Mesendoderm (in vitro differentiated cells): ENCODE measurements at regions not wholly inside any gene's neighbourhood (a gene's known extent, or its start where the extent isn't known, plus 50 kb on each side); places are given as distances from the start of the nearest gene placed in this dataset.
A peak's percentile ranks its signal among the peaks of the same experiment; 100 is the strongest.

Experiments used
- DNase-seq: peaks from one replicate; pipeline ENCODE4 v3.0.0; 2013
- H2AK5ac ChIP-seq: 2 replicates; pipeline ENCODE4 v1.6.1; 2013; ENCODE audit warnings: low read length, inconsistent platforms
- H2BK120ac ChIP-seq: 2 replicates; pipeline ENCODE4 v1.6.1; 2013; ENCODE audit warnings: low read depth, mild to moderate bottlenecking, low read length, moderate library complexity, mixed read lengths
- H2BK15ac ChIP-seq: replicated peaks from 2 replicates; pipeline ENCODE4 v1.6.1; 2013; ENCODE audit warnings: low read depth, mild to moderate bottlenecking, moderate library complexity
- H2BK5ac ChIP-seq: 2 replicates; pipeline ENCODE4 v1.6.1; 2013; ENCODE audit warnings: low read length, inconsistent platforms
- H3K18ac ChIP-seq: 2 replicates; pipeline ENCODE4 v1.6.1; 2013; ENCODE audit warnings: mild to moderate bottlenecking, low read length, mixed read lengths
- H3K23ac ChIP-seq: one replicate; pipeline ENCODE4 v1.6.1; 2013; ENCODE audit warnings: low read length
- H3K27ac ChIP-seq: 2 replicates; pipeline ENCODE4 v1.5.1; 2013; ENCODE audit warnings: low read depth, mild to moderate bottlenecking, inconsistent platforms, low read length, moderate library complexity
- H3K27me3 ChIP-seq: 2 replicates; pipeline ENCODE4 v1.6.1; 2013; ENCODE audit warnings: low read length, control low read depth, mild to moderate bottlenecking, inconsistent platforms; ENCODE audit not compliant: insufficient read depth, poor library complexity
- H3K36me3 ChIP-seq: 2 replicates; pipeline ENCODE4 v1.6.1; 2013; ENCODE audit warnings: low read length, inconsistent platforms; ENCODE audit not compliant: control insufficient read depth, insufficient read depth
- H3K4ac ChIP-seq: one replicate; pipeline ENCODE4 v1.6.1; 2013; ENCODE audit warnings: low read depth, mild to moderate bottlenecking, low read length, moderate library complexity
- H3K4me1 ChIP-seq: 2 replicates; pipeline ENCODE4 v1.6.1; 2013; ENCODE audit warnings: low read depth, low read length, inconsistent platforms; ENCODE audit not compliant: control insufficient read depth
- H3K4me2 ChIP-seq: 2 replicates; pipeline ENCODE4 v1.6.1; 2013; ENCODE audit warnings: low read length
- H3K4me3 ChIP-seq: 2 replicates; pipeline ENCODE4 v1.5.1; 2013; ENCODE audit warnings: mild to moderate bottlenecking, low read length
- H3K56ac ChIP-seq: one replicate; pipeline ENCODE4 v1.6.1; 2013; ENCODE audit warnings: low read length
- H3K79me1 ChIP-seq: 2 replicates; pipeline ENCODE4 v1.6.1; 2013; ENCODE audit warnings: low read length, inconsistent platforms
- H3K79me2 ChIP-seq: 2 replicates; pipeline ENCODE4 v1.6.1; 2013; ENCODE audit warnings: mild to moderate bottlenecking, low read length; ENCODE audit not compliant: control insufficient read depth, insufficient read depth
- H3K9ac ChIP-seq: 2 replicates; pipeline ENCODE4 v1.6.1; 2013; ENCODE audit warnings: low read length, inconsistent platforms
- H4K5ac ChIP-seq: one replicate; pipeline ENCODE4 v1.6.1; 2013; ENCODE audit warnings: low read length
- H4K8ac ChIP-seq: one replicate; pipeline ENCODE4 v1.6.1; 2013; ENCODE audit warnings: low read depth, mild to moderate bottlenecking, control low read depth, low read length, moderate library complexity
- WGBS: extraction: QIAGEN DNeasy Blood & Tissue Kit; methylation state at CpG from one replicate; pipeline ENCODE4 v1.1.7; 2013; ENCODE audit warnings: low lambda C conversion rate, missing lambda C conversion rate; ENCODE audit not compliant: insufficient coverage; ENCODE audit errors: extremely low coverage; 5-methylcytosine and 5-hydroxymethylcytosine counted together

DNA sequence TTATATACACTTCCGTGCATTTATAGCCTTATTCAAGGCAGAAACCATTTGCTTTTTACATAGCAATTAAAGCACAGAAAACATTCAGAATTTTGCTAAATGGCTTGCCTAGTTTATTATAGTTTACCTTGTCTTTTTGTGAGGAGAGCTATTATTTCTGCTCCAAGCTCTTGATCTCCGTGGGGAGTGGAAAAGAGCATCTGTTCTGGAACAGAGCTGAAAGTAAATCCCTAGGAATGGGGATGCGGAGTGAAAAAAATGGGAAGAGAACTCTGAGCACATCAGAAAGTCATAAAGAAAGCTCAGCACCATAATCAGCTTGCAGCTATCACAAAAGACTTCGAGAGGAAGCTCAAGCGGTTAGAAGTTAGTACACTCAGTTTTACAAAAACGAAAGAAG lies 1006.7 kb downstream of the ROBO2 start:
- 100% methylated on average over 1 of the region's 6 CpGs for WGBS
- no peaks in the 10 kb centered on the region for H3K79me2 ChIP-seq

DNA sequence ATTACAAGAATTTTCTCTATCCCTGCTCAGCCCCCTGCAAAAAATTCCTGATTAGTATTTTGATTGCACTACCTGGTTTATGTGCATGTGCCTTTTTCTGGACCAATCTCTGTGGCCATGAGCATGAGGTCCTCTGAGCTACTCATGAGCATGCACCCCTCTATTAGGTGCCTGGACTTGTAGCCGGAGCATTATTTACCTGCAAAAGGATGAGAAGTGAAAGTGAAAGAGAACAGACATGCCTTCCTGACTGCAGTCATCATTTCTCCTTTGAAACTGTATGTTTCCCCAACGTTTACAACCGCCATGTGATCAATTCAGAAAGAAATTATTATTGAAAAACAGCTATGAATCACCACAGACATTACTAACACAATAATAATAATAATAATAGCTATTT lies 1008.8 kb downstream of the ROBO2 start:
- no CpG with 5 or more reads among the region's 3 CpGs for WGBS
- no peak overlapping the region for H2AK5ac ChIP-seq

More for the DNA sequence above, 1006.7 kb downstream of the ROBO2 start:
- H3K79me1 ChIP-seq, result no peaks in the 10 kb centered on the region
- H2BK5ac ChIP-seq, result no peak overlapping the region
- H3K4me2 ChIP-seq, result no peak overlapping the region
- H3K36me3 ChIP-seq, result no peaks in the 10 kb centered on the region
- H3K4me1 ChIP-seq, result no peaks in the 10 kb centered on the region
- no peak overlapping the region for H4K8ac ChIP-seq
- no peak overlapping the region for H3K4me3 ChIP-seq
- H3K23ac ChIP-seq, result no peak overlapping the region
- no peaks in the 10 kb centered on the region for H3K27me3 ChIP-seq
- H2BK120ac ChIP-seq, result no peak overlapping the region
- no peak overlapping the region for H2AK5ac ChIP-seq
- no peak overlapping the region for H3K27ac ChIP-seq
- no peak overlapping the region for H4K5ac ChIP-seq
- H3K18ac ChIP-seq, result no peak overlapping the region
- H3K9ac ChIP-seq, result no peak overlapping the region
- no peak overlapping the region for H3K56ac ChIP-seq
- DNase-seq, result no peak
- no peak overlapping the region for H3K4ac ChIP-seq
- no peak overlapping the region for H2BK15ac ChIP-seq

DNA sequence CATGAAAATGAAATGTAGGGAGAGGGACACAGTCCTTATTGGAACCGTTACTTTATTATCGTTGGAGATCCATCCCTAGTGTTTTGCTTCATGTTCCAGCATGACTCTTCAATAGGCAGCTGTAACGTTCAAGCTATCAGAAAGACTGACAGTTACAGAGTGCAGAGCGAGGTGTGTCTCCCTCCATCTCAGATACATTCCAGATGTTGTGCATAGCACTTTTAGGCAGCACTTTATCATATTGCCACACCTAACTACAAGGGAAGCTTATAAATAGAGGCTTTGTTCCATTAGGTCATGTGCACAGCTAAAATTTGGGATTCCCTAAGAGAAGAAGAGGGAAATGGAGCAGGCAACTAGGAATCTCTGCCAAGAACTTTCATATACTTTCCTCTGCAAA lies 1009.6 kb downstream of the ROBO2 start:
- Histone ChIP-seq H3K27me3 (no peaks in the 10 kb centered on the region), H3K23ac (no peak overlapping the region), H3K4me3 (no peak overlapping the region), H2BK15ac (no peak overlapping the region), H3K27ac (no peak overlapping the region), H3K36me3 (no peaks in the 10 kb centered on the region), H3K4ac (no peak overlapping the region), H3K4me1 (no peaks in the 10 kb centered on the region), H3K56ac (no peak overlapping the region), H4K8ac (no peak overlapping the region), H3K18ac (no peak overlapping the region), H2BK5ac (no peak overlapping the region), H3K79me2 (no peaks in the 10 kb centered on the region), H2AK5ac (no peak overlapping the region), H3K79me1 (no peaks in the 10 kb centered on the region), H2BK120ac (no peak overlapping the region), H4K5ac (no peak overlapping the region), H3K4me2 (no peak overlapping the region), H3K9ac (no peak overlapping the region)
- DNase-seq, result no peak
- no CpG with 5 or more reads among the region's 4 CpGs for WGBS

More for the DNA sequence above, 1008.8 kb downstream of the ROBO2 start:
- Histone ChIP-seq H2BK15ac (no peak overlapping the region), H3K4me3 (no peak overlapping the region), H3K23ac (no peak overlapping the region), H3K27me3 (no peaks in the 10 kb centered on the region), H3K4ac (no peak overlapping the region), H4K8ac (no peak overlapping the region), H3K79me1 (no peaks in the 10 kb centered on the region), H3K79me2 (no peaks in the 10 kb centered on the region), H3K4me1 (no peaks in the 10 kb centered on the region), H3K36me3 (no peaks in the 10 kb centered on the region), H2BK120ac (no peak overlapping the region), H3K27ac (no peak overlapping the region), H4K5ac (no peak overlapping the region), H3K56ac (no peak overlapping the region), H3K18ac (no peak overlapping the region), H2BK5ac (no peak overlapping the region), H3K9ac (no peak overlapping the region), H3K4me2 (no peak overlapping the region)
- no peak for DNase-seq

DNA sequence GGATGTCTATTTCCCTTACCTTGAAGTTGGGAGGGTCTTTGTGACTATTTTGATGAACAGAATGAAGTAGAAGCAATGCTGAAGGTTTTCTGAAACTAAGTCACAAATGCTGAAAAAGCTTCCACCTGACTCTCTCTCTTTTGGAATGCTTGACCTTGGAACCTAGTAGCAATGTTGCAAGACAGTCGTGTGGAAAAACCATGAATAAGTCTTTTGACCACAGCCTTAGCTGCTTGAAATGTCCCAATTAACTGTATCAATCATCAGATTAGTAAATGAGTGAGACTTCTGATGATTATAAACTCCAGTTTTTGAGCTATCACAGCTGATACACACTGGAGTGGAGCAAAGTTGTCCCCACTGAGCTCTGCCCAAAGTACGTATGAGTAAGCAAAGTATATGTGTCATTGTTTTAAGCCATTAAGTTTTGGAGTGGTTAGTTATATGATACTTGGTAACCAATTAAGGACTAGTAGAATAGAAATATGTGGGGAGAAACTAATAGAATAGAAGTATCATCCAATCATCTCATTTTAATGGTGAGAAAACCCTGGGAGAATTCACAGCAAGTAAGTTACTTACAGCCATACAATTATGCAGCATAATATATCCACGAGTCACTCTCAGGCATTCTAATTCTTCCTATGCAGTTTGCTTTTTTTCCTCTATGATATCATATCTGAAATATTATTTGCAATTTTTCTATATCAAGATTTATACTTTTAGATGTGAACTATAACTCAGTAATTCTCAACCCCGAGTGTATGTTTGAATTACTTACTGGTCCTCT lies 1010.6 kb downstream of the ROBO2 start:
- Histone ChIP-seq H2BK120ac (peak overlapping the region; percentile 45), H4K8ac (no peak overlapping the region), H4K5ac (no peak overlapping the region), H2BK15ac (no peak overlapping the region), H3K23ac (no peak overlapping the region), H3K4ac (no peak overlapping the region), H3K18ac (no peak overlapping the region), H3K79me1 (no peaks in the 10 kb centered on the region), H3K27ac (no peak overlapping the region), H2BK5ac (no peak overlapping the region), H3K9ac (no peak overlapping the region), H2AK5ac (no peak overlapping the region), H3K4me3 (no peak overlapping the region), H3K4me2 (no peak overlapping the region), H3K79me2 (no peaks in the 10 kb centered on the region), H3K27me3 (no peaks in the 10 kb centered on the region), H3K36me3 (no peaks in the 10 kb centered on the region), H3K56ac (no peak overlapping the region), H3K4me1 (peaks cover 2% of the 10 kb centered on the region)
- no peak for DNase-seq
- no CpG with 5 or more reads among the region's 4 CpGs for WGBS

DNA sequence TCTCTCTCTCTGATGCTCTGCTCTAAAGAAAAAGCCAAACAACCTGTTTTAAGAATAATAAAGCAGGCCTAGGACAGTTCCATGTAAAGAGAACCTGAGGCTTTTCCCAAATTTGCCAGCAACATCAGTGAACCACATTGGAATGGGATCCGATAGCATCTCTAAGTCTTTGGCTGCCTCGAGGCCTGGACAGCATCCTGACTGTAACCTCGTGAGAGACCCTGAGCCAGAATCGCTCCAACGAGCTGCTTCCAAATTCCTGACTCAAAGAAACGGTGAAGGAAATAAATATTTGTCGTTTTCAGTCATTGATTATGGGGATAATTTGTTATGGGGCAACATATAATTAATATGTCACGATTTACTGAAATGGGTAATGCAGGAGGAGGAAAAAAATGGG lies 1012.8 kb downstream of the ROBO2 start:
- Histone ChIP-seq H3K36me3 (no peaks in the 10 kb centered on the region), H3K56ac (no peak overlapping the region), H3K18ac (no peak overlapping the region), H2BK15ac (no peak overlapping the region), H3K4ac (no peak overlapping the region), H2AK5ac (no peak overlapping the region), H3K9ac (no peak overlapping the region), H2BK5ac (no peak overlapping the region), H3K79me2 (no peaks in the 10 kb centered on the region), H4K8ac (no peak overlapping the region), H3K27ac (no peak overlapping the region), H3K23ac (no peak overlapping the region), H3K4me3 (no peak overlapping the region), H4K5ac (no peak overlapping the region), H3K27me3 (no peaks in the 10 kb centered on the region), H3K4me2 (no peak overlapping the region), H3K79me1 (no peaks in the 10 kb centered on the region), H2BK120ac (no peak overlapping the region), H3K4me1 (peaks cover 2% of the 10 kb centered on the region)
- no peak for DNase-seq
- no CpG with 5 or more reads among the region's 8 CpGs for WGBS

DNA sequence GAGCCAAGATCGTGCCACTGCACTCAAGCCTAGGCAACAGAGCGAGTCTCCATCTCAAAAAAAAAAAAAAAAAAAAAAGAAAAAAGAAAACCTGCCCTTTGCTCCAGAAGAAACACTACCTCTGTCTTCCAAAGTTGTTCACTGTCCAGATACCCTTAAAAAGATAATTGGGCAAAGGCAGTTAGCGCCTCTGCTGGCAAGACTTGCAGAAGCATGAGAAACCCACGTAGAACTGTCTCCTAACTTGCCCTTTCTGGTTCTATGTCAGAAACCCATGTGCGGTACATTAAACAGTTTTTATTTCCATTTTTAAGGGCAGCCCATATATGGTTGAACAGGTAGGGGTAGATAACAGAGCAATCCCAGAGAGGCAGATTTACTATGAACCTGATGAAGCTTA lies 1026.4 kb downstream of the ROBO2 start:
- Histone ChIP-seq H2AK5ac (no peak overlapping the region), H3K56ac (no peak overlapping the region), H3K9ac (no peak overlapping the region), H2BK15ac (no peak overlapping the region), H3K4me1 (no peaks in the 10 kb centered on the region), H3K23ac (no peak overlapping the region), H3K36me3 (no peaks in the 10 kb centered on the region), H3K4me3 (no peak overlapping the region), H3K18ac (no peak overlapping the region), H3K79me1 (no peaks in the 10 kb centered on the region), H3K27ac (no peak overlapping the region), H3K4ac (no peak overlapping the region), H2BK120ac (peak overlapping the region; percentile 12), H3K27me3 (no peaks in the 10 kb centered on the region), H2BK5ac (no peak overlapping the region), H3K4me2 (no peak overlapping the region), H3K79me2 (no peaks in the 10 kb centered on the region), H4K8ac (no peak overlapping the region), H4K5ac (no peak overlapping the region)
- WGBS, result no CpG with 5 or more reads among the region's 5 CpGs
- no peak for DNase-seq
